ENCODE measurements at regions not wholly inside any gene's neighbourhood (a gene's known extent, or its start where the extent isn't known, plus 50 kb on each side); places are given as distances from the start of the nearest gene placed in this dataset.

- DNase-seq = no peak
Observed at GRCh38 chr3:21132896-21133295, 618.1 kb downstream of the ZNF385D start.

GRCh38 chr3:21120826-21121225, 630.2 kb downstream of the ZNF385D start:
- DNase-seq = no peak

- no peak for DNase-seq
Observed at GRCh38 chr3:21117370-21117769, 633.6 kb downstream of the ZNF385D start.

GRCh38 chr3:21109056-21109455, 642.0 kb downstream of the ZNF385D start:
- DNase-seq = no peak

- no peak for DNase-seq
Observed at GRCh38 chr3:21105784-21106183, 645.2 kb downstream of the ZNF385D start.

- no peak for DNase-seq
Observed at GRCh38 chr3:21100656-21101359, 650.2 kb downstream of the ZNF385D start.

GRCh38 chr3:21094686-21095085, 656.3 kb downstream of the ZNF385D start:
- no peak for DNase-seq

- DNase-seq = no peak
Observed at GRCh38 chr3:21073561-21073960, 677.4 kb downstream of the ZNF385D start.

GRCh38 chr3:21067031-21067813, 683.8 kb downstream of the ZNF385D start:
- no peak for DNase-seq

- no peak for DNase-seq
Observed at GRCh38 chr3:21062831-21063294, 688.1 kb downstream of the ZNF385D start.

GRCh38 chr3:21059404-21059803, 691.6 kb downstream of the ZNF385D start:
- DNase-seq = no peak

- DNase-seq = no peak
Observed at GRCh38 chr3:21056293-21056692, 694.7 kb downstream of the ZNF385D start.

- DNase-seq = no peak
Observed at GRCh38 chr3:21055015-21055414, 696.0 kb downstream of the ZNF385D start.

- DNase-seq = no peak
Observed at GRCh38 chr3:21054064-21054463, 696.9 kb downstream of the ZNF385D start.

GRCh38 chr3:21049334-21050062, 701.5 kb downstream of the ZNF385D start:
- DNase-seq = no peak

- DNase-seq = no peak
Observed at GRCh38 chr3:21043139-21043538, 707.9 kb downstream of the ZNF385D start.

- no peak for DNase-seq
Observed at GRCh38 chr3:21042184-21042583, 708.8 kb downstream of the ZNF385D start.

- no peak for DNase-seq
Observed at GRCh38 chr3:21041621-21042020, 709.4 kb downstream of the ZNF385D start.

GRCh38 chr3:21036888-21037287, 714.1 kb downstream of the ZNF385D start:
- DNase-seq = no peak

- DNase-seq = no peak
Observed at GRCh38 chr3:21028412-21028811, 722.6 kb downstream of the ZNF385D start.

GRCh38 chr3:21024563-21024962, 726.4 kb downstream of the ZNF385D start:
- DNase-seq = no peak

- no peak for DNase-seq
Observed at GRCh38 chr3:21020681-21021080, 730.3 kb downstream of the ZNF385D start.

- no peak for DNase-seq
Observed at GRCh38 chr3:21020043-21020442, 731.0 kb downstream of the ZNF385D start.
